OCI-LY3 (cell line): ENCODE measurements at regions not wholly inside any gene's neighbourhood (a gene's known extent, or its start where the extent isn't known, plus 50 kb on each side); places are given as distances from the start of the nearest gene placed in this dataset.

Source experiments
- H2AFZ ChIP-seq: fragments of 200-600, 300-600 bp; shearing (Covaris generic); 2 replicates; pipeline ENCODE4 v1.6.0; 2014; ENCODE audit warnings: antibody characterized with exemption, low read depth, low read length
- H3K27ac ChIP-seq: fragments of 200-600, 300-600 bp; sonication (generic); 2 replicates; pipeline ENCODE4 v1.5.1; 2014; ENCODE audit warnings: mild to moderate bottlenecking, low read length, moderate library complexity, mixed read lengths
- H3K27me3 ChIP-seq: fragments of 200-600, 300-600 bp; sonication (generic); 2 replicates; pipeline ENCODE4 v1.6.1; 2014; ENCODE audit warnings: low read depth, low read length, mixed read lengths
- H3K36me3 ChIP-seq: fragments of 200-600, 300-600 bp; sonication (generic); replicated peaks from 2 replicates; pipeline ENCODE3; 2014; ENCODE audit warnings: low read depth, low read length, mixed read lengths
- H3K4me1 ChIP-seq: fragments of 300-600, 200-600 bp; sonication (generic); 2 replicates; pipeline ENCODE4 v1.6.1; 2014; ENCODE audit warnings: low read length, mixed read lengths
- H3K4me2 ChIP-seq: fragments of 200-600, 300-600 bp; sonication (generic); 2 replicates; pipeline ENCODE4 v1.6.1; 2014; ENCODE audit warnings: low read length, mixed read lengths
- H3K4me3 ChIP-seq: fragments of 300-600, 200-600 bp; sonication (generic); 2 replicates; pipeline ENCODE4 v1.5.1; 2014; ENCODE audit warnings: antibody characterized with exemption, mild to moderate bottlenecking, low read length, moderate library complexity
- H3K79me2 ChIP-seq: fragments of 300-600, 200-600 bp; shearing (Covaris generic); 2 replicates; pipeline ENCODE4 v1.6.1; 2014; ENCODE audit warnings: mild to moderate bottlenecking, low read length, mixed read lengths
- H3K9ac ChIP-seq: fragments of 300-600, 200-600 bp; shearing (Covaris generic); 2 replicates; pipeline ENCODE4 v1.6.0; 2014; ENCODE audit warnings: mild to moderate bottlenecking, low read length, moderate library complexity
- H3K9me3 ChIP-seq: fragments of 200-600, 300-600 bp; shearing (Covaris generic); 2 replicates; pipeline ENCODE4 v1.6.1; 2014; ENCODE audit warnings: low read length, mixed read lengths; ENCODE audit not compliant: insufficient read depth
- H4K20me1 ChIP-seq: fragments of 200-600, 300-600 bp; sonication (generic); 2 replicates; pipeline ENCODE4 v1.6.1; 2016; ENCODE audit warnings: low read length, mixed read lengths; ENCODE audit not compliant: insufficient read depth
- EZH2phosphoT487 ChIP-seq: fragments of 200-600 bp; shearing (Covaris generic); IDR thresholded peaks from 2 replicates; pipeline ENCODE4 v1.6.1; 2018; ENCODE audit warnings: antibody characterized with exemption, mixed run types, low read depth
- TF ChIP-seq, protein P1 (sequence below): fragments of 200-600, 300-600 bp; sonication (generic); IDR thresholded peaks from 2 replicates; pipeline ENCODE4 v1.5.1; 2014; ENCODE audit warnings: antibody characterized with exemption, low read length, low read depth

DNA sequence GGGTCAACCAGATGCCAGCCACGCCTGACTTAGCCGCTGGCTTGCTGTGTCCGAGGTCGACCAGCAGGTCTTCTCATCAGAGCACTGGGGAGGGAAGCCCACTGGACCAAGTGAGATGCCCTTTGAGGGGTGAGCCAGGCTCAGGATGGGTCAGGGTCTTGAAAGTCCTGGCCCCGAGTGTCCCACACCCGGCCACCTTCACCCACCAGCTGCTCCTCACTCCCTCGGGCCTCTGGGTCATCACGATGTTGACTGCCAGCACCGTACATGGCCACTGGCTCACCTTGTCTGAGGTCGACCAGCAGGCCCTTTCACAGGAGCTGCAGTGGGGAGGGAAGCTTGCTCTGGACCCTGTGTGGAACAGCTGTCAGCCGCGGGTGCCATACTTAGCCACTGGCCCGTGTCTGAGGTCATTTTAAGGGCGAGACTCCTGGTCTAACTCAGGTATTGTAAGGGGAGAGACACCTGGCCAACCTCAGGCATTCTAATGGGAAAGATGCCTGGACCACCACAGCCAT lies 1361.3 kb downstream of the UQCRFS1 start:
- Histone ChIP-seq H3K4me2 (no peak overlapping the region), H3K9ac (no peak overlapping the region), H3K36me3 (peaks cover 5% of the 10 kb centered on the region), H3K4me3 (no peak overlapping the region), H4K20me1 (no peaks in the 10 kb centered on the region), H3K9me3 (no peaks in the 10 kb centered on the region), H3K27me3 (no peaks in the 10 kb centered on the region), H3K27ac (no peak overlapping the region), H2AFZ (no peak overlapping the region), H3K79me2 (no peaks in the 10 kb centered on the region), H3K4me1 (no peaks in the 10 kb centered on the region)
- TF ChIP-seq, protein P1, sequence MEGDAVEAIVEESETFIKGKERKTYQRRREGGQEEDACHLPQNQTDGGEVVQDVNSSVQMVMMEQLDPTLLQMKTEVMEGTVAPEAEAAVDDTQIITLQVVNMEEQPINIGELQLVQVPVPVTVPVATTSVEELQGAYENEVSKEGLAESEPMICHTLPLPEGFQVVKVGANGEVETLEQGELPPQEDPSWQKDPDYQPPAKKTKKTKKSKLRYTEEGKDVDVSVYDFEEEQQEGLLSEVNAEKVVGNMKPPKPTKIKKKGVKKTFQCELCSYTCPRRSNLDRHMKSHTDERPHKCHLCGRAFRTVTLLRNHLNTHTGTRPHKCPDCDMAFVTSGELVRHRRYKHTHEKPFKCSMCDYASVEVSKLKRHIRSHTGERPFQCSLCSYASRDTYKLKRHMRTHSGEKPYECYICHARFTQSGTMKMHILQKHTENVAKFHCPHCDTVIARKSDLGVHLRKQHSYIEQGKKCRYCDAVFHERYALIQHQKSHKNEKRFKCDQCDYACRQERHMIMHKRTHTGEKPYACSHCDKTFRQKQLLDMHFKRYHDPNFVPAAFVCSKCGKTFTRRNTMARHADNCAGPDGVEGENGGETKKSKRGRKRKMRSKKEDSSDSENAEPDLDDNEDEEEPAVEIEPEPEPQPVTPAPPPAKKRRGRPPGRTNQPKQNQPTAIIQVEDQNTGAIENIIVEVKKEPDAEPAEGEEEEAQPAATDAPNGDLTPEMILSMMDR, result no peak
- TF ChIP-seq EZH2phosphoT487, result no peak

DNA sequence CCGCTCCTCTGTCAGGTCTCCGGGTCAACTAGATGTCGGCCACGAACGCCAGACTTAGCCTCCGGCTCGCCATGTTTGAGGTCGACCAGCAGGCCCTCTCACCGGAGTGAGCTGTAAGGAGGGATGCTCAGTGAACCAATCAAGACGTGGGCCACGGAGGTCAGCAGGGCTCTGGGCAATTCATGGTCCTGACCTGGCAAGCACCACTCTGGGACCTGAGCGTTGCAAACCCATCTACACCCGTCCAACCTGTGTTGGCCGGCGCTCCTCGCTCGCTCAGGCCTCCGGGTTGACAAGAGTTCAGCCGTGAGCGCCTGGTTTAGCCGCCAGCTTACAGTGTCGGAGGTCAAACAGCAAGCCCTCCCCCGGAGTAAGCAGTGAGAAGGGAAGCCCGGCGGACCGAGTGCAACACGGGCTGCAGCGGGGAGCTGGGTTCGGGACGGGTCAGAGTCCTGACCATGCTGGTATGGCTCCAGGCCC lies 1361.9 kb downstream of the UQCRFS1 start:
- H3K4me2 ChIP-seq, result no peak overlapping the region
- H3K27me3 ChIP-seq, result no peaks in the 10 kb centered on the region
- H2AFZ ChIP-seq, result no peak overlapping the region
- no peaks in the 10 kb centered on the region for H3K9me3 ChIP-seq
- no peak overlapping the region for H3K4me3 ChIP-seq
- TF ChIP-seq EZH2phosphoT487, result no peak
- TF ChIP-seq, protein P1, result no peak
- H4K20me1 ChIP-seq, result no peaks in the 10 kb centered on the region
- no peaks in the 10 kb centered on the region for H3K79me2 ChIP-seq
- no peak overlapping the region for H3K9ac ChIP-seq
- no peaks in the 10 kb centered on the region for H3K4me1 ChIP-seq
- no peak overlapping the region for H3K27ac ChIP-seq
- H3K36me3 ChIP-seq, result peaks cover 5% of the 10 kb centered on the region

DNA sequence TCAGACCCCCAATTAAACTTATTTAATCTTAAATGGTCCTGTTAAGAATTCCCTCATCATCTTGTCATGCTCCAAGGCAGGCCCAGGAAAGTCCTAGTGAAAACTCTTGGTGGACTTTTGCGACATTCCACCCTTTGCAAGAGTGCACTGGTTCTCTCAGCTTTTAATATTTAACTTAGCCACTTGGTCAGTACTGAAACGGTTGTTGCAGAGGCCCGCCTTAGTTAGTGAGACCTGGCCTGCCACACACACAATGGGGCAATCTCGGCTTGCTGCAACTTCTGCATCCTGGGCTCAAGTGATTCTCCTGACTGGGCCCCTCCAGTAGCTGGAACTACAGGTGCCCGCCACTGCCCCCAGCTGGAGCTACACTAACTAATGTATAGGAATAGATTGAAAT lies 1366.0 kb downstream of the UQCRFS1 start:
- no peak for TF ChIP-seq EZH2phosphoT487
- TF ChIP-seq, protein P1, result no peak
- Histone ChIP-seq H2AFZ (no peak overlapping the region), H3K4me1 (no peaks in the 10 kb centered on the region), H3K4me2 (no peak overlapping the region), H3K27me3 (no peaks in the 10 kb centered on the region), H3K4me3 (no peak overlapping the region), H3K27ac (no peak overlapping the region), H3K9ac (no peak overlapping the region), H4K20me1 (no peaks in the 10 kb centered on the region), H3K9me3 (no peaks in the 10 kb centered on the region), H3K36me3 (peaks cover 4% of the 10 kb centered on the region), H3K79me2 (no peaks in the 10 kb centered on the region)

DNA sequence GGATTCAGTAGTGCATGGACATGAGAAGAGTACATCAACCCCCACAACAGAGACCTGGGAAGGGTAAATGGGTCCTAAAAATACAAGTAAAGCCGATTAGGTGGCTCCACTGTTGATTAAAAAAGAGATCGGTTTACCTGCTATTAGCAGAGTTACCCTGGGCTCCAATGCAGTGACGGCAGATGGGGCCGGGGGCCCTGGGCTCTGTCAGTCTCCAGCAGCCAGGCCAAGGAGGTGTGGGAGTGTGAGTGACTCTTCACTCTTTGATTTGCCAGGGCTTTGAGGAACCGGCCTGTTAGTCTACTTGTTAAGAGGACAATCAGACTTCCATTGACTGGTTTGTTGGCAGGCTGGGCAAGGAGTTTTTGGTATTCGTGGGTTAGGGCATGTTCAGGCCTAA lies 1368.7 kb downstream of the UQCRFS1 start:
- H4K20me1 ChIP-seq, result no peaks in the 10 kb centered on the region
- no peaks in the 10 kb centered on the region for H3K79me2 ChIP-seq
- H2AFZ ChIP-seq, result no peak overlapping the region
- no peaks in the 10 kb centered on the region for H3K9me3 ChIP-seq
- H3K27ac ChIP-seq, result no peak overlapping the region
- H3K9ac ChIP-seq, result no peak overlapping the region
- H3K4me2 ChIP-seq, result no peak overlapping the region
- TF ChIP-seq EZH2phosphoT487, result no peak
- TF ChIP-seq, protein P1, result no peak
- H3K36me3 ChIP-seq, result no peaks in the 10 kb centered on the region
- H3K4me3 ChIP-seq, result no peak overlapping the region
- H3K27me3 ChIP-seq, result no peaks in the 10 kb centered on the region
- H3K4me1 ChIP-seq, result no peaks in the 10 kb centered on the region
